Choroid plexus epithelial cell (primary cell): ENCODE measurements at regions not wholly inside any gene's neighbourhood (a gene's known extent, or its start where the extent isn't known, plus 50 kb on each side); places are given as distances from the start of the nearest gene placed in this dataset.

Source experiments
- DNase-seq: peaks from one replicate; pipeline ENCODE4 v3.0.0-alpha.2; 2010; ENCODE audit warnings: low read depth
- H3K4me3 ChIP-seq: 2 replicates; pipeline ENCODE4 v1.5.1; 2011; ENCODE audit warnings: low read depth, mild to moderate bottlenecking, control low read depth, low read length, moderate library complexity
- CTCF ChIP-seq: conservative IDR thresholded peaks from 2 replicates; pipeline ENCODE4 v1.5.1; 2011; ENCODE audit warnings: low read depth, mild to moderate bottlenecking, control low read depth, inconsistent platforms, low read length, moderate library complexity

GRCh38 chr2:66836851-66837250 is 401.9 kb downstream of the MEIS1 start:
- no peak for DNase-seq
- no peak overlapping the region for H3K4me3 ChIP-seq
- no peak for TF ChIP-seq CTCF

DNA sequence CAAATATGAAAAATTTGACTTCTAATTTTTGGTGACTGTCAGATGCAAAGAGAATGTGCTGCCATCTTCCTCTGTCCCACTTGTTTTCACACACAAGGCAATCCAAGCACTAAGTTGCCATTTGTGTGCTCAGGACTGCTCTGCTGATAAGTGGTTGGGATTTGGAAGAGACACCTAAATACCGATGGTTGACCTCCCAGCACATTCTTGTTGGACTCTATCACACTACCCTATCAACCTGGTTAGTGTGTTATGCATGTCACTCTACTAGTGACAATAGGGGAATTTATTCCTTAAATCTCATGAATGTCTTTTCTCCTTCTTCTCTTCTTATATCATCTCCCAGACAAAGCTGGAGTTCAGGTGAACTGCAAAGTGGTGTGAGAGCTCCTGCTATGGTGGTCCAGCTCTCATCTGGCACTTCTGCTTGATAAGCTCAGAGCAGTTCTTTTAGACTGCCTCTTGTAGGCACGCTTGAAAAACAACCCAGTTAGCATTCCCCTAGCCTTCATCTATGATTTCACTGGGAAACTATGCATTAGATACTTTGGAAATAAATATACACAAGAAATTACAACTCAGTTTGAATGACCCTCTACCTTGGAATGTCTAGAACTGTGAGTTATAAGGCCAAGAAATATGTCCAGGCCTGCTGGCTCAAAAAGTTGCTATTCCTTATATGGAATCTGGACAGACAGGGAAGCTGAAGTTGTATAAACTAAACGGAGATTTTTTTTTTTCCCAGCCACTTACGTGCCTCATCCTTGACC is 404.8 kb downstream of the MEIS1 start:
- H3K4me3 ChIP-seq: no peak overlapping the region
- TF ChIP-seq CTCF: no peak
- peak; percentile 98 for DNase-seq

- DNase-seq: peak; percentile 88
- no peak for TF ChIP-seq CTCF
- peak overlapping the region; percentile 5 for H3K4me3 ChIP-seq
These were observed 405.5 kb downstream of the MEIS1 start for GRCh38 chr2:66840321-66841002.

GRCh38 chr2:66843847-66844246 is 408.9 kb downstream of the MEIS1 start:
- TF ChIP-seq CTCF: no peak
- H3K4me3 ChIP-seq: no peak overlapping the region
- DNase-seq: no peak

GRCh38 chr2:66845307-66845706 is 410.4 kb downstream of the MEIS1 start:
- DNase-seq: no peak
- H3K4me3 ChIP-seq: no peak overlapping the region
- no peak for TF ChIP-seq CTCF

DNA sequence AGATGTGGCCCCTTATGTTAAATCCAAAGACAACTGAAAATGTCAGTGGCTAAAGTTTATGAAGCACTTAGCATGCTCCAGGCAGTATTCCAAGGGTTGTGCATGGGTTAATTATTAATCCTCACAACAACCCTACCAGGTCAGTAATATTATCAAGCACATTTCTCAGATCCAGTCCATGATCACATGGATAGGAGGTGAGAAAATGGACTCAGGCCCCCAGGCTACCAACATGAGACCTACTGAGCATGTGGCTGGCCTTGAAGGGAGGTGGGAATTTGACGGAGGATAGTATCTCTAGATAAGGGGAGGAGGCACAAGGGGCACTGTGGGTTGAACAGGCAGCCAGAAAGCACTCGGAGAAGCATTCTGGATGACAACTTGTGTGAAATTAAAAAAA is 412.0 kb downstream of the MEIS1 start:
- no peak for TF ChIP-seq CTCF
- DNase-seq: no peak
- H3K4me3 ChIP-seq: no peak overlapping the region

DNA sequence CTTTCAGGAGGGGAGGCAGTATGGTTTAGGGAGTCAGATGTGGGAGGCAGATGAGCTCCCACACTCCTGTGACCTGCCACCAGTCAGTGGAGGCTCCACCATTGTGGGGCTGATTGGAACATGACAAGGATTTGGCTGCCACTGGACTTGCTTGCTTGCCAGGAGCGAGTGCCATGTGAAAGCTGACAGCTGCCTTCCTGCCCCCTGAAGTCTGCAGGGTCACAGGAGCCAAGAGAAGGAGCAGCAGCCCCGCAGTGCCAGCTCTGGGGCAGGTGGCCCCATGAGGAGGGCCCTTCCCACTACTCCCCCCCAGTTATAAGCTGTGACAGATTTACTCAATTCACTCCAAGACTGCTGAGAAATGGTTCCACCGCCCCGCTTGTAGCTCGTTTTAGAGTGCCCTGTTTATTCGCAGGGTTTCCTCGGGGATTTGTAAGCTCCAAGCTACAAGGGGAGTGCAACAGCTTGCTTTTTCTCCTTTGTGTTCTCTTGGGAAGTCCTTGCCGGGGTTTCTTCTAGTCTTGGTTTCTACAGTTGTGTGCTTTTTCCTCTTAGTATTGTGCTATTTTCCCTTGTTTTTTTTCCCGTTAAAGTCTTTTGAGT is 414.3 kb downstream of the MEIS1 start:
- DNase-seq: no peak
- no peak overlapping the region for H3K4me3 ChIP-seq
- no peak for TF ChIP-seq CTCF
